ENCODE measurements at regions not wholly inside any gene's neighbourhood (a gene's known extent, or its start where the extent isn't known, plus 50 kb on each side); places are given as distances from the start of the nearest gene placed in this dataset.

DNA sequence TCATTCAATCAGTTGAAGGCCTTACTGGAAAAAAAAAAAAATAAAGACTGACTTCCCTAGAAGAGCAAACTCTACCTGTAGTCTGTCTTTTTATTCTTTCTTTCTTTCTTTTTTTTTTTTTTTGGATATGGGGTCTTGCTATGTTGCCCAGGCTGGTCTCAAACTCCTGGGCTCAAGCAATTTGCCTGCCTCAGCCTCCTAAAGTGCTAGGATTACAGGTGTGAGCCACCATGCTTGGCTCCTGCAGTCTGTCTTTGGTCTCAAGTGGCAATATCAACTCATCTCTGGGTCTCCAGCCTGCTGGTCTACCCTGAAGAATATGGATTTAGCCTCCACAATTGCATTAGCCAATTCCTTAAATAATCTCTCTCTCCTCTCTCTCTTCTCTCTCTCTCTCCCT lies 167.7 kb upstream of the P2RY1 start:
- no peak for DNase-seq (ENCODE audit: low read depth in 1 of 2, low spot score in 1 of 2)
- H3K27ac ChIP-seq (replicated peaks): no peak overlapping the region
- no peak overlapping the region for H3K4me3 ChIP-seq (replicated peaks; ENCODE audit: insufficient read depth, low read length)
- TF ChIP-seq GABPA (IDR thresholded peaks at IDR 0.05; ENCODE audit: low read depth) (no peak), CTCF (IDR thresholded peaks at IDR 0.05; ENCODE audit: insufficient read depth, low read length) (no peak), REST (IDR thresholded peaks at IDR 0.05; ENCODE audit: insufficient replicate concordance, low read depth) (no peak), SPI1 (IDR thresholded peaks at IDR 0.05; ENCODE audit: borderline replicate concordance, low read depth) (no peak), POLR2AphosphoS5 (IDR thresholded peaks at IDR 0.05; ENCODE audit: low read depth) (no peak)
- H3K27me3 ChIP-seq (ENCODE audit: insufficient read depth, poor library complexity, severe bottlenecking): peaks cover 3% of the 10 kb centered on the region

DNA sequence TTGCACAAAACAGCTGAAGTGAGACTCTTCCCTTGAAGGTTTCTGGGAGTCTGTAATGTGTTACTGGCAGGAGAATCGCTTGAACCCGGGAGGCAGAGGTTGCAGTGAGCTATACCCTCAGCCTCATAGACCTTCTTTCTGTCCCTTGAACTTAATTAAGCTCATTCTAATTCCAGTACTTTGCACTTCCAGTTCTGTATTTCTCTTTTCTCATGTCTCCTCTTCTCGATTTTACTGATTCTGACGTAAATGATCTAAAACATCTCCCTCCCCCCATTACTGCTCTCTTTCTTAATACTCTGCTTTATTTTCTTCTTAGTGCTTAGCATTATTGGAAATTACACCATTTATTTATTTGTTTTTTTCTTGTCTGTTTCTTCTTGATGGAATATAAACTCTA lies 165.4 kb upstream of the P2RY1 start:
- TF ChIP-seq CTCF (IDR thresholded peaks at IDR 0.05; ENCODE audit: insufficient read depth, low read length) (no peak), SPI1 (IDR thresholded peaks at IDR 0.05; ENCODE audit: borderline replicate concordance, low read depth) (no peak), REST (IDR thresholded peaks at IDR 0.05; ENCODE audit: insufficient replicate concordance, low read depth) (no peak), GABPA (IDR thresholded peaks at IDR 0.05; ENCODE audit: low read depth) (no peak), POLR2AphosphoS5 (IDR thresholded peaks at IDR 0.05; ENCODE audit: low read depth) (no peak)
- no peak for DNase-seq (ENCODE audit: low read depth in 1 of 2, low spot score in 1 of 2)
- no peak overlapping the region for H3K4me3 ChIP-seq (replicated peaks; ENCODE audit: insufficient read depth, low read length)

DNA sequence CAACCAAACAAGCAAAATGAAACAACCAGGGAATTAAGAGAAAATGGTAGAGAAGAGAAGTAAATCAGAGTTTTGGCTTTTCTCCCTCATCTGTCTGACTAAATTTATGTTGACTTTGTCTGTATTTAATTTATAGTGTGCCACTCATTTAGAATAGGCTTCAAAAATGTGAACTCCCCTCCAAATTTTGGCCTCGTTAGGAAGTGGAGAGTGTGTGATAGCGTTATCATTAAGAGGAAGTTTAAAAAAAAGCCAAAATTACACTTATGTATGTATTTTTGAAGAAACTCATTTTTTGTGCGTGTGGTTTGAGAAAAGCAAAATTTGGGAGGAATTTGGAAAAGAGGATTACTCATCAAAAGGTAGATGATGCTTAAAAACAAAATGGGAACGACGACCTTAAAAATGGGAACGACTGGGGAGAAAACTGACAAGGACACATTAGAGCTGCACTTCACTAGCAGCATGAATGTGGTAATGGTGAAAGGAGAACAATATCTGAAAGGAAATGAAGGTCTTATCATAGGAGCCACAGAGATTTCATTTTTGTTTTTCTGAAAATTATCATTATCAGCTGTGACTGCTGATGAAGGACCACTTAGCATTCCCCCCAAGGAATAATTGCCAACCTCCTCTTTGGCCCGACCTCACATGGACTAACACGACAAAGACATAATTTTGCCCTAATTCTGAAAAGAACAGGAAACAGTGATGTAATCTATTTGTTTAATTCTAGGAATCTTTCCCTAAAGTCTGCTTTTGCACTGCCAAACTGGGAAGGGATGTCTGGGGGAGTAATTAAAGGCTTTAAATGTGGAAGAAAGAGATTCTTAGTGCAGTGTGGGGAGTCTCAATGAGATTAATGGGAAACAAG lies 163.2 kb upstream of the P2RY1 start:
- peaks cover 3% of the 10 kb centered on the region for H3K27me3 ChIP-seq (ENCODE audit: insufficient read depth, poor library complexity, severe bottlenecking)

More for the DNA sequence above, 165.4 kb upstream of the P2RY1 start:
- H3K27ac ChIP-seq (replicated peaks): no peak overlapping the region
- peaks cover 3% of the 10 kb centered on the region for H3K27me3 ChIP-seq (ENCODE audit: insufficient read depth, poor library complexity, severe bottlenecking)

More for the DNA sequence above, 163.2 kb upstream of the P2RY1 start:
- DNase-seq (ENCODE audit: low read depth in 1 of 2, low spot score in 1 of 2): no peak
- Histone ChIP-seq H3K27ac (replicated peaks) (no peak overlapping the region), H3K4me3 (replicated peaks; ENCODE audit: insufficient read depth, low read length) (no peak overlapping the region)
- no peak for TF ChIP-seq REST (IDR thresholded peaks at IDR 0.05; ENCODE audit: insufficient replicate concordance, low read depth)
